Fibroblast of mammary gland (primary cell): ENCODE measurements at regions not wholly inside any gene's neighbourhood (a gene's known extent, or its start where the extent isn't known, plus 50 kb on each side); places are given as distances from the start of the nearest gene placed in this dataset.

ENCODE experiments used
- DNase-seq: peaks from one replicate; pipeline ENCODE4 v3.0.0-alpha.2; 2010; ENCODE audit warnings: low read depth
- H3K4me3 ChIP-seq: 2 replicates; pipeline ENCODE4 v1.5.1; 2011; ENCODE audit warnings: low read depth, mild to moderate bottlenecking, low read length, moderate library complexity; ENCODE audit not compliant: control insufficient read depth
- TF ChIP-seq, protein P1 (sequence below): conservative IDR thresholded peaks from 2 replicates; pipeline ENCODE4 v1.5.1; 2011; ENCODE audit warnings: low read depth, low read length, inconsistent platforms; ENCODE audit not compliant: control insufficient read depth, insufficient read depth

DNA sequence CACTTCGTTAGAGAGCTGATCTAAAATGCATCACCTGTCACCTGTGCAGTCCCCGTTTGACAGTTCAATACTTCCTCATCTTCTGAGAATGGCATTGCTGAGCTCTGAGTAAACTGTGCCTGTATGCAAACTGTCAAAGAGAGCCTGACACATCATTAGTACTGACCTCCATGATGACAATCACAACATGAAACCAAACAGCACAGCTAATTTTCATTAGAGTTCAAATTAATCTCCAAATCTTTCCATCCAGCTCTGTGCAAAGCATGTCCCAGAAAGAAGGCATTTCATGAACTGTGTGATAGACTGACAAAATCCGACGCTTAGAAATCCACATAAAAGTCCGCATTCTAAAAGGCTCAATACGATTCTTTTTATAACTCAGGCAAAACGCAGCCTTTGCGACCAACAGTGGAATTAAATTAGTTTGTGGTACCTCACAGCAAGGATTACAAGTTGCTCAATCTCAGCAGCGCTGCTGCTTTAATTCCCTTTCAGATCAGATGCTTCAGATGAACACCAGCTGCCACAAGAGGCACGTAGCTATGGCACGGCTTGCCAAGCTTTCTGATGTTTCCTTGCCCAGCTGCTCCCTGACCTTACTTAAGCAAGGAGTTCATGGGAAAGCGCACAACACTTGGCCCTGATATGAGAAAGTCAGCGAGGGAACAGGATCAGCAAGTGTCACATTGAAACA is 765.5 kb upstream of the PRMT6 start:
- H3K4me3 ChIP-seq, result no peak overlapping the region
- TF ChIP-seq, protein P1, sequence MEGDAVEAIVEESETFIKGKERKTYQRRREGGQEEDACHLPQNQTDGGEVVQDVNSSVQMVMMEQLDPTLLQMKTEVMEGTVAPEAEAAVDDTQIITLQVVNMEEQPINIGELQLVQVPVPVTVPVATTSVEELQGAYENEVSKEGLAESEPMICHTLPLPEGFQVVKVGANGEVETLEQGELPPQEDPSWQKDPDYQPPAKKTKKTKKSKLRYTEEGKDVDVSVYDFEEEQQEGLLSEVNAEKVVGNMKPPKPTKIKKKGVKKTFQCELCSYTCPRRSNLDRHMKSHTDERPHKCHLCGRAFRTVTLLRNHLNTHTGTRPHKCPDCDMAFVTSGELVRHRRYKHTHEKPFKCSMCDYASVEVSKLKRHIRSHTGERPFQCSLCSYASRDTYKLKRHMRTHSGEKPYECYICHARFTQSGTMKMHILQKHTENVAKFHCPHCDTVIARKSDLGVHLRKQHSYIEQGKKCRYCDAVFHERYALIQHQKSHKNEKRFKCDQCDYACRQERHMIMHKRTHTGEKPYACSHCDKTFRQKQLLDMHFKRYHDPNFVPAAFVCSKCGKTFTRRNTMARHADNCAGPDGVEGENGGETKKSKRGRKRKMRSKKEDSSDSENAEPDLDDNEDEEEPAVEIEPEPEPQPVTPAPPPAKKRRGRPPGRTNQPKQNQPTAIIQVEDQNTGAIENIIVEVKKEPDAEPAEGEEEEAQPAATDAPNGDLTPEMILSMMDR, result no peak

DNA sequence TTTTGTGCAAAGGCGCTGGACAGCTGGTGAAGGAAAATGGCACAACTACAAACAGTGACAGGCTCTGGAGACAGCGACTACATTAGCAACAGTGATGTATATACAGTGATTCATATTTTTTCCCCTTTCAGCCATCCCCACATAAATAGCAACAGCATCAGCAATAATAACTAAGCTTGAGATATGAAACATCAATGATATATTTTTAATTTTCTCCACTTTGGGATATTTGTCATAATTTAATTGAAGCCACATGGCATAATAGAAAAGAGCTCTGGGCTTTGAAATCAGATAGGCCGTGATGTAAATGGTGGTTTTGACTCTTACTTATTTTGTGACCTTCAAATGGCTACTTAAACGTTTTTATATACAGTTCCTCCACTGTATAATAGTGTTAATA is 764.3 kb upstream of the PRMT6 start:
- TF ChIP-seq, protein P1, result no peak
- DNase-seq, result no peak
- H3K4me3 ChIP-seq, result no peak overlapping the region

More for the DNA sequence above, 765.5 kb upstream of the PRMT6 start:
- no peak for DNase-seq

DNA sequence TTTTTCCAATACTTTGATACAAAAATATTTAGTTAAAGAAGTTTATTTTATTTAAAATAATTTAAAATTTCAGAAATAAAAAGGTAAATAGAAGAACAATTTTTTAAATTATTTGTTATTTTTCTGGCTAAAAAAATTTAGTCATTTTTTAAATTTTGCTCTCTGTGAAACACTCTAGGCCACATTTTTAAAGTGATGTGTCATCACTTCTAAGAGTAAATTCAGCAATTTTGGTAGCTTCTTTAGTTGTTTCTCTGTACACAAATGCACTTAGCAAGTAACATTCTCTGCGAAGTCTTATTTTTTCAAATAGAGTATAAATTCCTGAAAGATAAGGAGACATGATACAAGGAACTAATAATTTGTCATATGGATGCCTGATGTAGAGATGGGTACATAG is 760.0 kb upstream of the PRMT6 start:
- no peak overlapping the region for H3K4me3 ChIP-seq
- no peak for DNase-seq
- TF ChIP-seq, protein P1, result no peak

DNA sequence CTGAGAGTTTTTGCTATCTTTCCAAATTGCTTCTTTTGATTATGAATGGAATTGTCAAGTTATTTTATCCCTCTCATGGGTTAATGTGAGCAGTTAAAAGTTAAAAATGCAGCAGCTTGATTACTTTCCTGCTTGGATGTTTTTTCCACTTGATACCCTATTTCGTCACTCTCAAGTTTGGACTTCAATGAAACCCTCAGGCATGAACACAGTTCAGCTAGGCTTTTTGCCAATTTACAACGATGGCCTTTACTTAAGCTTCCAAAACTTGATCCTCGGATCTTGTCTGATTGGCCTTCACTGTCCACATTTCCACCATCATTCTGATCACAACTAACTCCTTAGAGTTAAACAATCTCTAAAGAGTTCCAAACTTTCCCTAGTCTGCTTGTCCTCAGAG is 752.4 kb upstream of the PRMT6 start:
- H3K4me3 ChIP-seq, result no peak overlapping the region
- TF ChIP-seq, protein P1, result no peak
- DNase-seq, result no peak

DNA sequence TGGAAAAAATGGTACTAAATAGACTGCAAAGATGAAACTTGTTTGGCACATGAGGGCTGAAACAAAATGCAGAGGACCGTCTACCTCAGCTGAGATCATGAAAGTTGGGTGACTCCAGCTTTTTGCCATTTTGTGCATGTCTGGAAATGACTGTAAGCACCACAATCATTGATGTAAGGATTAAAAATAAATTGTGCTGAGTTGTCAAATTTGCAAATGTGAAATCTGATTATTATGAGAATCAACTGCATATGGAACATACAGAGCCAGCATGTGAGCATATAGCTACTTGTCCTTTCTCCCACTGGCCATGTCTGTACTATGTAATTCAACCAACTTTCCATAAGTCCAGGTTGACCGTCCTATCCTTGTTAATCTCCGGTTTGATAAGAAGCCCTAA is 736.9 kb upstream of the PRMT6 start:
- TF ChIP-seq, protein P1, result no peak
- no peak overlapping the region for H3K4me3 ChIP-seq
- no peak for DNase-seq

DNA sequence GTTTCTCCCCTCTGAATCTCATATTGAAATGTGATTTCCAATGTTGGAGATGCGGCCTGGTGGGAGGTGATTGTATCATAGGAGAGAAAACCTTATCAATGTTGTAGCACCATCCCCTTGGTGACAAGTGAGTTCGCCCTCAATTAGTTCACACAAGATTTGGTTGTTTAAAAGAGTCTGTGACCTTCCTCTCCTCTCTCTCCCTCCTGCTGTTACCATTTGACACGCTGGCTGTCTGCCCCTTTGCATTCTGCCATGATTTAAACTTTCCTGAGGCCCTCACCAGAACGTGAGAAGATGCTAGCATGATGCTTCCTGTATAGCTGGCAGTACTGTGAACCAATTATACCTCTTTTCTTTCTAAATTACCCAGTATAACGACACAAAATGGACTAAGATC is 730.9 kb upstream of the PRMT6 start:
- H3K4me3 ChIP-seq, result no peak overlapping the region
- TF ChIP-seq, protein P1, result no peak
- DNase-seq, result no peak

DNA sequence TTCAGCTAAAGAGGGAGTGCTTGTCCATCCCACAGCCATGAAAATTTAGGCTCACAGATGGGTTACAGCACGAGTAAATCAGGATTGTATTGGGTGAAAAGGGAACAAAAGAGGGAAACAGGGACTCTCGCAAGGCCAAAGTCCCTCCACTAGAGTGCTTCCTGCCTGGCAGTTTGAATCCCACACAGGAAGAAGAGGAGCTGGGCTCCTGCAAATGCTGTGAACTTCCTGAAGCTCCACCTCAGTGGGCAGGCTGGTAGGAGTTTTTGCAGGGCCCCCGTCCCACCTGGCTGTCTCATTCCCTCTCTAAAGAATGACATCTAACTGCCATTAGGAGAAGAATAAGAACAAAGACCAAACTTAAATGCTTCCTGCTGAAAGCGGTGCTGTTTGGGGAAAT is 712.0 kb upstream of the PRMT6 start:
- no peak overlapping the region for H3K4me3 ChIP-seq
- no peak for DNase-seq
- TF ChIP-seq, protein P1, result no peak
